HepG2 (cell line): ENCODE measurements at regions not wholly inside any gene's neighbourhood (a gene's known extent, or its start where the extent isn't known, plus 50 kb on each side); places are given as distances from the start of the nearest gene placed in this dataset.

Source experiments
- ARID4A ChIP-seq: sonication (generic); formaldehyde crosslinking; IDR thresholded peaks from 2 replicates; pipeline ENCODE4 v1.5.0; 2020; ENCODE audit warnings: mild to moderate bottlenecking, missing genetic modification reagents, borderline replicate concordance
- ATAD3A ChIP-seq: sonication (generic); formaldehyde crosslinking; IDR thresholded peaks from 2 replicates; pipeline ENCODE4 v1.4.0; 2020; ENCODE audit warnings: missing genetic modification reagents
- ATF2 ChIP-seq: sonication (generic); formaldehyde crosslinking; IDR thresholded peaks from 2 replicates; pipeline ENCODE4 v1.4.0; 2020; ENCODE audit warnings: missing genetic modification reagents
- CEBPG ChIP-seq: IDR thresholded peaks from 2 replicates; pipeline ENCODE4 v1.6.1; 2016
- GRHL1 ChIP-seq: sonication (generic); formaldehyde crosslinking; conservative IDR thresholded peaks from 2 replicates; pipeline ENCODE4 v1.8.0; 2022; ENCODE audit warnings: missing genetic modification reagents
- HMG20B ChIP-seq: conservative IDR thresholded peaks from 2 replicates; pipeline ENCODE4 v1.6.1; 2016; ENCODE audit warnings: missing genetic modification reagents, missing compliant biosample characterization
- SMAD3 ChIP-seq: sonication (generic); formaldehyde crosslinking; IDR thresholded peaks from 2 replicates; pipeline ENCODE4 v1.4.0; 2020; ENCODE audit warnings: missing genetic modification reagents
- TAF15 ChIP-seq: fragments of 200-400 bp; formaldehyde crosslinking; IDR thresholded peaks from one replicate; pipeline ENCODE4 v1.6.1; 2018; ENCODE audit warnings: mild to moderate bottlenecking, low read depth, low read length; ENCODE audit not compliant: poor library complexity, severe bottlenecking
- ZEB1 ChIP-seq: IDR thresholded peaks from 2 replicates; pipeline ENCODE4 v1.6.1; 2012; ENCODE audit warnings: mild to moderate bottlenecking, low read depth, inconsistent platforms; ENCODE audit not compliant: insufficient replicate concordance
- ZFP1 ChIP-seq: IDR thresholded peaks from 2 replicates; pipeline ENCODE4 v1.6.1; 2016
- ZNF329 ChIP-seq: sonication (generic); formaldehyde crosslinking; IDR thresholded peaks from 2 replicates; pipeline ENCODE4 v1.9.0; 2021; ENCODE audit warnings: low read depth, mild to moderate bottlenecking, missing genetic modification reagents
- ZNF34 ChIP-seq: sonication (generic); formaldehyde crosslinking; IDR thresholded peaks from 2 replicates; pipeline ENCODE4 v1.4.0; 2020; ENCODE audit warnings: mild to moderate bottlenecking, missing genetic modification reagents, borderline replicate concordance
- ZNF407 ChIP-seq: sonication (generic); formaldehyde crosslinking; IDR thresholded peaks from one replicate; pipeline ENCODE4 v1.5.1; 2020; ENCODE audit warnings: mild to moderate bottlenecking, missing genetic modification reagents; ENCODE audit errors: not compliant biosample characterization

GRCh38 chr2:45256867-45257641 is 247.8 kb upstream of the SIX2 start (continued):
- TF ChIP-seq GRHL1 (CRISPR knock-in tag) (no peak), TAF15 (no peak), CEBPG (peak; percentile 60), SMAD3 (CRISPR knock-in tag) (no peak), ATAD3A (CRISPR knock-in tag) (no peak), ZNF329 (CRISPR knock-in tag) (no peak), ZNF34 (peak; percentile 81; the same call in 1 of the 2 replicates), ARID4A (CRISPR knock-in tag) (no peak; the same call in 1 of the 2 replicates), HMG20B (CRISPR knock-in tag) (peak; percentile 80; the same call in 1 of the 2 replicates), ZEB1 (no peak), ATF2 (CRISPR knock-in tag) (no peak; the same call in 1 of the 2 replicates), ZNF407 (no peak), ZFP1 (CRISPR knock-in tag) (no peak)
